ENCODE measurements at regions not wholly inside any gene's neighbourhood (a gene's known extent, or its start where the extent isn't known, plus 50 kb on each side); places are given as distances from the start of the nearest gene placed in this dataset.
"Not testable (repeated sequence)": the region's sequence is repeated elsewhere in the genome, so short reads cannot be mapped to it uniquely, and the experiment has no call there.

DNA sequence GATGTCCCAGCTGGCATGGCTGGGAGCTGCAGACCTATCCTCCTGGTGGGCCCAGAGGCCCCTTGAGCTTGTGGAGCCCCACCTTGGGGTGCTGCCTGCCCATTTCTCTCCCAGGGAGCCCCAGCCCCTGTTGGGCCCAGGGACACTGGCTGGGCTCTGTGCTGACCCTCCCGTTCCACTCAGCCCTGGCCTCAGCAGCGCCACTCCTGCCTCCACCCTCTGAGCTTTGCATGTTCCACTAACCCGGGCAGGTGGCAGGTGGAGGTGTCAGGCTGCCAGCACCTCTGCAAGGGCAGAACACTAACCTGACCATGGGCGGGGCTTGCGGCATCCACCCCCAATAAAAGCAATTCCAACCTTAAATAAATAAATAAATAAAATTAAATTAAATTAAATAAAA, 299.2 kb downstream of the LRIG3 start:
- FAIRE-seq (no peak), DNase-seq (ENCODE audit: low spot score) (no peak)

DNA sequence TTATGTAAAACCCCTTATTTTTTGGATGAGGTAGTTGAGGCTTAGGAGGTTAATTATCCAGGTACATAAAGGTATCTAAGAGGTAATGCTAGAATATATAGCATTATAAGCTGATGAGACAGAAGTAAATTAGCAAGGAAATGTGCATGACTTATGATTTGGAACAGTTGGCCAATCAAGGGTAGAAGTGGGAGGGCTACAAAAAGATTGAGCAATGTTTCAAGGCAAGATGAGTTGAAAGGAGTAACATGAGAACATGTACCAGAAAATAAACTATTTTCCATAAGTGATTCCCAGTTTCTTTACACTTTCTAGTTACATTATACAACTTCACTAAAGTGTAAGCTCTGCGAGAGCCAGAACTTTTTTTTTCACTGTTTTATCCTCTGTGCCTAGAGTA, 290.9 kb downstream of the LRIG3 start:
- no peak for FAIRE-seq
- no peak for DNase-seq (ENCODE audit: low spot score)

DNA sequence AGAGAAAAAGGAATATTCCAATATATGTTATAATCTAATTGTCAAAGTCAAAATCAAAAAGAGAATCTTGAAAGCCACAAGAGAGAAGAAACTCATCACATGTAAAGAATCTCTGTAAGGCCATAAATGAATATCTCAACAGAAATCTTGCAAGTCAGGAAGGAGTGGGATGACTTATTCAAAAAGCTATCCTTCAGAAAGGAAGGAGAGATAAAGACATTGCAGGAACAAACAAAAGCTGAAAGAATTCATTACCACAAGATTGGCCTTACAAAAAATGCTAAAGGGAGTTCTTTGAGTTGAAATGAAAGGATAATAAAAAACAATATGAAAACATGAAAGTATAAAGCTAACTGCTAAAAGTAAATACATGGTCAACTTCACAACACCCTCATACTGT, 286.8 kb downstream of the LRIG3 start:
- FAIRE-seq (no peak), DNase-seq (ENCODE audit: low spot score) (no peak)

DNA sequence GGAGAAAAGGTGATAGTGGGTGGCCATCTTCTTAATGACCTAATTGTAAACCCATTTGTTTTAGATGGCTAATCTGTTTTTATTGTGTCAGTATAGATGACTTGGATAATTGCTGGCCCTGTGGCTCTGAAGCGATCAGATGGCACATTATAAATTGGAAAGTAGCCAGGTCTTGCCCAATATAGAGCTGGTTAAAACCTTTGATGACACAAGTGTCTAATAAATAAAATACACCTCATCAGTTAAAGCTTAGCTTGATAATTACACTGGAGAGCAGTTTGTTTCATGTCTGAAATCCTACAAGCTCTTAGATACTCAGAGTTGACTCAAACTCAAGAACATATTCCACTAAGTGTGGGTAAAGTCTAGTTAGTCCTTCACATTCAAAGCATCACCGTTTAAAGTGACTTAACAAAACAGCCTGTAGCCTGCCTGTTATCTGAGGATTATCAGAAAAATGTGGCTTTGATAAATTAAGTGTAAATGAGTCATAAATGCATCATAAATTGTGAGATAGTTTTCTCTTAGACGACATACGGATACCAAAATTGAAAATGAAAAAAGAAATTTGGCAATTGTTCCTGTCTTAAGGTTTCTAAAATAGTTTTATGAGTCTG, 280.9 kb downstream of the LRIG3 start:
- DNase-seq (ENCODE audit: low spot score): no peak
- FAIRE-seq: no peak

DNA sequence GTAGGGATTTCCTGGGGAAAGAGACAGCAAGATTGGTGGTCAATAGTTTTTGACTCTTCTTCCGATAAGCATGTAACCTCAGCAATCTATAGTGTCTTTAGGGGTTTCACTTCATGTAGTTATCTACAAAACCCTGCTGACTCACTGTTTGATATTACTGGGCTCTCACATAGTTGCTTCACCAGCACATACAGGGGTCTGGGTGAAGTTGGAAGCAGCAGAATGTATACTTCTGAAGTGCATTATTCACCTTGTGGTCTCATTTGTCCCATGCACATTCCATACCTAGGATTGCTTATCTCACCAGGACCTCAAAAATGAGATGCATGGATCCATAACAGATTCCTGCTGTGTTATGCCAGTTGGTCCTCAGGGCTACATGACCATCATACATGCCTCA, 280.0 kb downstream of the LRIG3 start:
- FAIRE-seq (no peak), DNase-seq (ENCODE audit: low spot score) (no peak)

DNA sequence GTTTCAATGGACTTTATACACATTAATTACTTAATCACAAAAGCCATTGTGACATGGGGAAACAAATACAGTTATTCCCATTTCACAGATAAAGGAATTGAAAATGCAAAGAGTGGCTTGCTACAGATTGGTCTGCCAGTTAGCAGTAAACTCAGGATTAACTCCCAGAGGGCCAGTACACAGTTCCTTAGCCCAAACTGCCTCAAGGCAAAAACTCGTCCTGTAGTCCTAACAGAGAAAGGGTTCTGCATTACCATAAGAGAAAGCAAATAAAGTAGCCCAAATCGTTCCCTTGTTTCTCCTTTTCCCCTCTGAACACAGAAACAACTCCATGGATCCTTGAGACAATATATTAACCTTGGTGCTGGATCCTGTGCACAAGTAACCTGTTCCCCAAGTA, 274.4 kb downstream of the LRIG3 start:
- no peak for DNase-seq (ENCODE audit: low spot score)
- no peak for FAIRE-seq

DNA sequence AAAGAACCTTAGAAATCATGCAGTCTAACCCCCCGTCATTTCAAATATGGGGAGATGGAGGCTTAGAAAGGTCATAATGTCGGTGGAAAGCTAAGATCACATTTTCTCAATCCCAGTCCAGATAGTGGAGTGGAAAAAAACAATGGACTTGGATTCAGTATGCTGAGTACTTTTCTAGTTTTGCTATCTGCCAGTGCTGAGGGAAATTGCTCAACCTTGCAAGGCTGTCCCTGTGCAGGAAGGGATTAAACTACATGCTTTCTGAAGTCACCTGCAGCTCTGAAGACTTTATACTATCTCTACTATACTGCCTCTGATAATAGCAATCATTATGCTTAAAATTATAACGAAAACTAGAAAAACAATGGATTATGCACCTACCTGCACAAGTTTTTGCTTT, 272.8 kb downstream of the LRIG3 start:
- FAIRE-seq: no peak
- no peak for DNase-seq (ENCODE audit: low spot score)

DNA sequence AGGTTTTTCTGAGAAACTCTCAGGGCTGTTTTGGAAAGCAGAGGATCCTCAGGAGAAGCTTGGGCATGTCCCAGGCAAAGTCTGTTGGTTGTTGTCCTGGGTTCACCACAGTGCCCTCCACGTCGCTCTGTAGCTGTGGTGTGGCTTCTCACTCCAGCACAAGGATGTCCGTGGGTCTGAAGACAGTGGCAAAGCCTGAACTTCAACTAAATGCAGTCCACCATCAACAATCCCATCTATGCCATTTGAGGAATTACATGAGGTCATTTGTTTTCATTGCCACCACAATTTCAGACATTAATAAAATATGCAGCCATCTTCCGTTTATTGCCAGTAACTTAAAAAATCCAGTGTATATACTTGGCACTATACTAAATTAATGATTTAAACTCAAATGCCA, 272.1 kb downstream of the LRIG3 start:
- FAIRE-seq: no peak
- DNase-seq (ENCODE audit: low spot score): no peak

DNA sequence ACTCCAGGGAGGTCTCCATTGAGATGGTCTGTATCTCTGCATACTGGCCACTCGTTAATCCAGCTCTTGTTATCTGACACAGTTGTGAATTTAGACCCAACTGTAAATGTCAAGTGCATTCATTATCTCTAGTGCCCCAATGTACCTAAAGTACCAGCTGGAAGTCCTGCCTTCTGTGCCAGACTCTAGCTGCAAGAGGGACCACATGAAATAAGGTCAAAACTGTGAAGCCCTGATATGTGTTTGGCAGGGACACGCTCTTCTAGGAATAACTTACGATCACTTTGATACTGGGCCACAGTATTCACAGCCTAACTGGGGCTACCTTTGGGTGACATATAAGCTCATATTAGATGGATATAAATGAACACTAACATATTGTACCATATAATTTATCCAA, 268.5 kb downstream of the LRIG3 start:
- FAIRE-seq: no peak

DNA sequence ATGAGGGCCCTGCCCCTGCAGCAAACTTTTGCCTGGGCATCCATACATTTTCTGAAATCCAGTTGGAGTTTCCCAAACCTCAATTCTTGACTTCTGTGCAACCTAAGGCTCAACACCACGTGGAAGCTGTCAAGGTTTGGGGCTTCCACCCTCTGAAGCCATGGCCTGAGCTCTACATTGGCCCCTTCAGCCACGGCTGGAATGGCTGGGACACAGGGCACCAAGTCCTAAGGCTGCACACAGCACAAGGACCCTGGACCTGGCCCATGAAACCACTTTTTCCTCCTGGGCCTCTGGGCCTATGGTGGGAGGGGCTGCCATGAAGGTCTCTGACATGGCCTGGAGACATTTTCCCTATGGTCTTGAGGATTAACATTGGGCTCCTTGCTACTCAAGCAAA, 266.3 kb downstream of the LRIG3 start:
- DNase-seq (ENCODE audit: low spot score): no peak
- FAIRE-seq: no peak

More for the DNA sequence above, 268.5 kb downstream of the LRIG3 start:
- no peak for DNase-seq (ENCODE audit: low spot score)

DNA sequence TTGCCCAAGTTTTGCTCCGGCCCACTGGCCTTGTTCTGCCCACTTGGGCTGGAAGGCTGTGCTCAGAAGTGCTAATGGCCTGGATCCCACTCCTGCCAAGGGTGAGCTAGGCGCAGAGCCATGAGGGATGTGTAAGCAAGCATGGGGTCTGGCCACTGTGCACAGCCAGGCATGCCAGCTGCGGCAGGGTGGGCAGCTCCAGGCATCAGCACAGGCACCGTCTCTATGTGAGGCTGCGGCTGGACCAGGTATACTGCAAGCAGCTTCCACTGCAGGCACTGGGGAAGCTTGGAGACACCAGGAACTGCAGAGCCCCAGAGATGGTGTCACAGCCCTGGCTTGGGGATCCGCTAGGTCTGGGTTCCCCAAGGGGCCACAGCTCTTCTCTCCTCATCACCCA, 264.9 kb downstream of the LRIG3 start:
- no peak for FAIRE-seq
- no peak for DNase-seq (ENCODE audit: low spot score)

DNA sequence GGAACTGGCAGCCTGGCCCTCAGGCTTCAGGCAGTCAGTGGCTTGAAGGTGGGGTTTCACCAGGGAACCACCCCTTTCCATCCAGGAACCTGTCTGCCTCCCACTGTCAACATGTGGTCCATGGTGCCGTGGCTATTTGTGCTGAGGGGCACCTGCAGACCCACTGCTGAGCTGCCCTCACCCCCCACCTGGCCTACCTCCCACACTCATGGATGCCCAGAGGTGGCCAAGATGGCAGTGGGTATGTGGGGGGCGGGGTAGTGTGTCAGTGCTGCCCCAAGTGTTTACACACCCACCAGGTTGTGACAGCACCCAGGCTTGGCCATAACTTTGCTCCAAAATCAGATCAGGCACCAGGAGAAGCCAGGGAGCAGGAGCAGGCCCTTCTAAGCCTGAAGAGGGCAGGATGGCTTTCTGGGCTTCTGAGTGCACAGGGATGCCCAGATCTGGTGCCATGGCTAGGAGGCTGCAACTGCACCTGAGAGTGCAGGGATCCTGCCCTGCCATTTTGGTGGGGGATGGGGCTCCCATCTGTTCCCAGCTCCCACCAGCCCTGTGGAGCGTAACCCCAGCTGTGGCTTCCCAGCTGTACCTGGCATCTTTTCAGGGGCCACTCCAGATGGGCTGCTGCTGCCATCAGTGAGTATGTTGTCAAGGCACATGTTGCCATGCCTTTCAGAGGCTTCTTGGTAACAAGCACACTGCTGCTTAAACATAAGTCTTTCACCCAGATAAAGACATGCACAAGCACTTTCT, 263.9 kb downstream of the LRIG3 start:
- no peak for DNase-seq (ENCODE audit: low spot score)
- FAIRE-seq: no peak

DNA sequence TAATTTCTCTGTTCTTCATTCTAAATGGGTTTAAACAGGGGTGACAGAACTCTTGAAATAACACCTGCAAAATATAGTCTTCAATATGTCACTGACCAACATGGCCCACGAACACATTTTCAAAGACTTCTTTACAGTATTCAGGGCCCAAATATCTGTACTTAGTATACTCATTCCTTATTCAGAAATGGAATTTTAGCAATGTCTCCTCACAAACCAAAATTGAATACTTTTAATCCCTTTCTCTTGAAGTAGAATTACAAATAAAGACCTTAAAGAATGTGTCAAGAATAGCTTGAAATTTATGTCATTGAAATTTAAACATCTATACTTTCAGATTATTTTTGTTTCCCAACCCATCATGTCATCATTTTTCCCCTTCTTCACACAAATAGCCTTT, 263.1 kb downstream of the LRIG3 start:
- no peak for FAIRE-seq
- no peak for DNase-seq (ENCODE audit: low spot score)

DNA sequence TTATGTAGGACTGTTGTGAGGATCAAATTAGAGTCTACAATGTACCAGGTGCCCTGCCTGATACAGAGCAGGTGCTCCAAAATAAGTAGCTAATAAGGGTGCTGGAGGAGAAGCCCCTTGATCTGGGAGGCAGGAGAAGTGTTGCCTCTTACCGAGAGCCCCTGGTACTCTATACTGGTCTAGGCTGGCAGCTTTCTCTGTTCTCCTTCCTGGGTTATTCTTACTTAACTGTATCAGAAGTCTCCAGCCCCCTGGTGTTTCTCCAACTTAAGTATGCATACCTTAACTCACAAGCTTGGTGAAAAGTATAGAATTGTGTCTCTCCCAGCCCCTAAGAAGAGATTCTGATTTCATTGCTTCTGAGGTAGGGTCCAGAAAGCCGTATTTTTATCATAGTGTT, 254.9 kb downstream of the LRIG3 start:
- DNase-seq (ENCODE audit: low spot score): no peak
- FAIRE-seq: no peak

DNA sequence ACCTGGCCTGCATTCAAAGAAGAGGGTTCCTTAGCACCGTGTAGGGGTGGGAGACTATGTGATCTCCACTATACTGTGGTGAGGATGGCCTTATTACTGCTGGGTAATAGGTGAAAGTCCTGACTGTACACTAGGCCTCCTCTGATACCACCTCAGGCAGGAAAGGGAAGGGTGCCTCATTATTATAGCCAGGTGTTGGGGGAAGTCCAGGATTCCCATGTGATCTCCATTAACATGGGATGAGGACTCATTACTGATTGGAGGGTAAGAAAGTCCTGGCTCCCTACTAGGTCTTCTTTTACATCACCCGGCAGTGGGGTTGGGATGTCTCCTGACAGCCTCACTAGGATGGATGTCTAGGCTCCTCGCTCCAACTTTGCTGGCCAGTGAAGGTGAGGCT, 252.1 kb downstream of the LRIG3 start:
- FAIRE-seq (no peak), DNase-seq (ENCODE audit: low spot score) (no peak)

DNA sequence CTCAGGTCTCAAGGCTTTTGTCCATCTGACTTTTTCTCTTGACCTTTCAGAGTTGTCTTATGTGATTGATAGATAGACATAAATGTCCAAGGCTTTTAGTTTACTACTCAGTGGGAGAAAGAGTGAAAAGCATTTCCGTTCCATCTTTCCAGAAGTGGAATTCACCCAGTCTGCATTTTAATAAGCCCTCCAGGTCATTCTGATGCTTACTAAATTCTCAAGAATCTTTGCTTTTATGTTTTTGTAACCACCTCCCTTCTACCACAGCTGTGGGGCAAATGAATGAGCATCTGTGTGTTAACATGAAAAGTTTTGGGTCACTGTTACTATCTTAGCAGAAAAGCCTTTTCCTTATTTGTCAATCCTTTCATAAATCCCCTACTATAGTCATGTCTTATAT, 251.4 kb downstream of the LRIG3 start:
- FAIRE-seq: no peak
- DNase-seq (ENCODE audit: low spot score): no peak

DNA sequence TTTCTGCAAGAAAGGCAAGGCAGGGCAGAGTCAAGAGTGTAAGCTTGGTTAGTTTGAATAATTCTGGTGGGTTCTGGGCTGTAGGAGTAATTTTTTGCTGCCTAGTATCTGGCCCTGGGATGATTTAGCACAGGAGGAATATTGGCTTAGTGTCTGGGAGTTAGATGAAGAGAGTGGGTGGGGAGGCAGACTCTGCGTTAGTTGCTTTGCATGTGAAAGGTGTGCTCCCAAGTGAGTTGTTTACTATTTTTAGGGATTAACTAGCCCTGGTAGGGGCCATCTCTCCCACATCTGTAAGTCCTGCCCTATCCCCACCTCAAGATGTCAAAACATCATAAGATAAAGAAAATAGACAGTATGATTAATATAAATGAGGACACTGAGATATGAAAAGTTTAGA, 249.7 kb downstream of the LRIG3 start:
- no peak for FAIRE-seq
- DNase-seq (ENCODE audit: low spot score): no peak

DNA sequence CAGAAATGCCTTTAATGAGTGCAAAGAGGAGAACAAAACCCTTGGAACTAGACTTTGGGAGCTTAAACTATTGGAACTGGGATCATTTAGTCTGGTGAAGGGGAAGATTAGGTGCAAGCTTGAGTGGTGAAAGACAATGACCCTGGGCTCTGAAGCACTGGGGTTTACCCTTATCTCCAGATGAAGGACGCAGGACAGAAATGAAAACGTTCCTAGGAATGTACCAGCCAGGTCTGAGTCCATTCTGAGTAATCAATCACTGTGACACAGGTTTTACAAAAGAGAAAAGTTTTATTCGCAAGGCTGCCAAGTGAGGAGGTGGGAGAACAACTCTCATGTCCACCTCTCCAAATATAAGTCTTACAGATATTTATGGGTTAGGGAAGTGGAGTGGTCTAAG, 249.1 kb downstream of the LRIG3 start:
- FAIRE-seq: no peak

DNA sequence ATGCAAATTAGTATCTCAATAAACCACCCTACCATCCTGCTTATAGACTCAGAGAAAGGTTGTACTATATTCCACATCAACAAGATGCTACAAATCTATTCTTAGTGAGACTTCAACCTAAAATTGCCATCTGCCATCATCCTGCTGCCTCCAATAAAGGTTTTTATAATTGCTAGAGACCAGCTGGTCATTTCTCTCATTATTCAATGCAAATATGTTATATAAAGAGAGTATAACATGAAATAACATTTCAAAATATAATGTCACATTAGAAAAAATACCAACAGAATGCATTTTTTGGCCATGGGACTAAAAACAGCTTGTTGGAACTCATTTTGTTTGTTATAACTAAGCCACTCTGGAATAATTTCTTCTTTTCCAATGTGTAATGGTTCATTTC, 247.3 kb downstream of the LRIG3 start:
- no peak for FAIRE-seq
- DNase-seq (ENCODE audit: low spot score): no peak

More for the DNA sequence above, 249.1 kb downstream of the LRIG3 start:
- DNase-seq (ENCODE audit: low spot score): no peak

DNA sequence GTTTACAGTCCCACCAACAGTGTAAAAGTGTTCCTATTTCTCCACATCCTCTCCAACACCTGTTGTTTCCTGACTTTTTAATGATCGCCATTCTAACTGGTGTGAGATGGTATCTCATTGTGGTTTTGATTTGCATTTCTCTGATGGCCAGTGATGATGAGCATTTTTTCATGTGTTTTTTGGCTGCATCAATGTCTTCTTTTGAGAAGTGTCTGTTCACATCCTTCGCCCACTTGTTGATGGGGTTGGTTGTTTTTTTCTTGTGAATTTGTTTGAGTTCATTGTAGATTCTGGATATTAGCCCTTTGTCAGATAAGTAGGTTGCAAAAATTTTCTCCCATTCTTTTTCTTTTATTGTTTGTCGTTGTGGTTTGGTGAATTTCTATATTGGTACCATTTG, 242.5 kb downstream of the LRIG3 start:
- DNase-seq (ENCODE audit: low spot score); FAIRE-seq: not testable (repeated sequence)

DNA sequence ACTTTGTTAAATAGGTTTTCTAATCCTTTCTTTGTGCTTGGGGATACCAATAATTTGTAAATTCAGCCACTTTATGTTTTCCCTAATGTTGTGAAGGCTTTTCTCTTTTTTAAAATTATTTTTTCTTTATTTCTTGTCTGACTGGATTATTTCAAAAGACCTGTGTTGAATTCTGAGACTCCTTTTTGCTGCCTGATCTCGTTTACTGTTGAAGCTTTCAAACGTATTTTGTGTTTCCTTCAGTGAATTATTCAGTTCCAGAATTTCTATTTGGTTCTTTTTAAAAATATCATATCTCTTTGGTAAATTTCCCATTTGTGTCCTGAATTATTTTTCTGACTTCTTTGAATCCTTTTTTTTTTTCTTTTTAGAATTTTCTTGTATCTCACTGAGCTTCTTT, 241.6 kb downstream of the LRIG3 start:
- FAIRE-seq (no peak), DNase-seq (ENCODE audit: low spot score) (no peak)

DNA sequence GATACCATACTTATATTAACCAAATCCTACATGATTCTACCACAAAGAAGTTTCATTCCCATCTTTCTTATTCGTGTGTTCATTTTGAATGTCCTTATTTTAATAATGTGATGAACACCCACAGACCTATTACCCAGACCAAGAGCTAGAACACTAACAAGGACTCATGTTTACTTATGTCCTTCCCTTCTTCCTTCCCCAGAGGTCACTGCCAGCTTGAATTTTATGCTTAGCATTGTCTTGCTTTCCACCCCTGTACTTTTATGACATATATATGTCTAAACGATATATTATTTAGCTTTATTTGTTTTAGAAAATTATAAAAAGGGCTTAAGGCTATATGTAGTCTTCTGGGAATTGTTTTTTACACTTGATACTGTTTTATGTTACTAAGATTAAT, 238.6 kb downstream of the LRIG3 start:
- DNase-seq (ENCODE audit: low spot score): no peak
- no peak for FAIRE-seq

DNA sequence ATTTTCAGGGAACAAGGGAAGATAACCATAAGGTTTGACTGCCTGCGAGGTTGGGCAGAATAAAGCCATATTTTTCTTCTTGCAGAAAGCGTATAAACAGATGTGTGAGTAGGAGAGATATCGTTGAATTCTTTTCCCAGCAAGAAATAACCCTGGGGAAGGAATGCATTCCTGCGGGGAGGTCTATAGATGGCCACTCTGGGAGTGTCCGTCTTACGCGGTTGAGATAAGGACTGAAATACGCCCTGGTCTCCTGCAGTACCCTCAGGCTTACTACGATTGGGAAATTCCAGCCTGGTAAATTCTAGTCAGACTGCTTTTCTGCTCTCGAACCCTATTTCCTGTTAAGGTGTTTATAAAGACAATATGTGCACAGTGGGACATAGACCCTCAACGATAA, 225.0 kb downstream of the LRIG3 start:
- FAIRE-seq (no peak), DNase-seq (ENCODE audit: low spot score) (no peak)
